ENCODE measurements at regions not wholly inside any gene's neighbourhood (a gene's known extent, or its start where the extent isn't known, plus 50 kb on each side); places are given as distances from the start of the nearest gene placed in this dataset.

- TF ChIP-seq, protein P1, sequence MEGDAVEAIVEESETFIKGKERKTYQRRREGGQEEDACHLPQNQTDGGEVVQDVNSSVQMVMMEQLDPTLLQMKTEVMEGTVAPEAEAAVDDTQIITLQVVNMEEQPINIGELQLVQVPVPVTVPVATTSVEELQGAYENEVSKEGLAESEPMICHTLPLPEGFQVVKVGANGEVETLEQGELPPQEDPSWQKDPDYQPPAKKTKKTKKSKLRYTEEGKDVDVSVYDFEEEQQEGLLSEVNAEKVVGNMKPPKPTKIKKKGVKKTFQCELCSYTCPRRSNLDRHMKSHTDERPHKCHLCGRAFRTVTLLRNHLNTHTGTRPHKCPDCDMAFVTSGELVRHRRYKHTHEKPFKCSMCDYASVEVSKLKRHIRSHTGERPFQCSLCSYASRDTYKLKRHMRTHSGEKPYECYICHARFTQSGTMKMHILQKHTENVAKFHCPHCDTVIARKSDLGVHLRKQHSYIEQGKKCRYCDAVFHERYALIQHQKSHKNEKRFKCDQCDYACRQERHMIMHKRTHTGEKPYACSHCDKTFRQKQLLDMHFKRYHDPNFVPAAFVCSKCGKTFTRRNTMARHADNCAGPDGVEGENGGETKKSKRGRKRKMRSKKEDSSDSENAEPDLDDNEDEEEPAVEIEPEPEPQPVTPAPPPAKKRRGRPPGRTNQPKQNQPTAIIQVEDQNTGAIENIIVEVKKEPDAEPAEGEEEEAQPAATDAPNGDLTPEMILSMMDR (IDR thresholded peaks at IDR 0.05; ENCODE audit: low read depth, low read length): no peak
- TF ChIP-seq POLR2A (IDR thresholded peaks at IDR 0.05; ENCODE audit: extremely low read depth, insufficient read length): no peak
These were observed 120.3 kb upstream of the IPO9 start for GRCh38 chr1:201708691-201709090.

Data from NB4 (cell line).